NOMO-1 (cell line): ENCODE measurements at regions not wholly inside any gene's neighbourhood (a gene's known extent, or its start where the extent isn't known, plus 50 kb on each side); places are given as distances from the start of the nearest gene placed in this dataset.

Experiments used
- DNase-seq, 2 experiments: peaks; one replicate each; lab custom pipeline; 2025; ENCODE audit not compliant: unreplicated experiment in 2 of 2; lab: John Stamatoyannopoulos, UW

GRCh38 chrX:139293991-139294390, 236.5 kb upstream of the F9 start:
- peak in 1 of 2 experiments; percentile 20 for DNase-seq

GRCh38 chrX:139290310-139290709, 240.2 kb upstream of the F9 start:
- peak; percentile 22 to 86 for DNase-seq

GRCh38 chrX:139287155-139287924, 243.2 kb upstream of the F9 start:
- no peak for DNase-seq

GRCh38 chrX:139286342-139286741, 244.2 kb upstream of the F9 start:
- DNase-seq, result no peak

- no peak for DNase-seq
Measured at GRCh38 chrX:139267851-139268250, 262.7 kb upstream of the F9 start.

- DNase-seq, result no peak
Measured at GRCh38 chrX:139246295-139246694, 284.2 kb upstream of the F9 start.

DNA sequence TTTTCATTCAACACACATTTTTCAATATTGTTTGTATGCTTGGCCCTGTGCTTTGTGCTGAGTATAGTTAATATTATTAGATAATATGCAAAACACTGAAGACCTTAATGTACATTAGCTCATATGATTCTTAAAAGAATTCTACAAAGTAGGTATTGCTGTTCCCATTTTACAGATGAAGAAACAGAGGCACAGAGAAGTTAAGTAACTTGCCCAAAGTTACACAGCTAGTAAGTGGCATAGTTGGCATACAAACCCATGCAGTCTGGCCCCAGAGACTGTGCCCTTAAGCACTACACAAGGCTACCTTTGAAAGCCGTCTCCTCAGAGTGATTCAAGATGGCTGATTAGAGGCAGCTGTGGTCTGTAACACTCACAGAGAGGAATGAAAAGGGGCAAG, 293.4 kb upstream of the F9 start:
- DNase-seq, result no peak

GRCh38 chrX:139234898-139235297, 295.6 kb upstream of the F9 start:
- DNase-seq, result no peak

DNA sequence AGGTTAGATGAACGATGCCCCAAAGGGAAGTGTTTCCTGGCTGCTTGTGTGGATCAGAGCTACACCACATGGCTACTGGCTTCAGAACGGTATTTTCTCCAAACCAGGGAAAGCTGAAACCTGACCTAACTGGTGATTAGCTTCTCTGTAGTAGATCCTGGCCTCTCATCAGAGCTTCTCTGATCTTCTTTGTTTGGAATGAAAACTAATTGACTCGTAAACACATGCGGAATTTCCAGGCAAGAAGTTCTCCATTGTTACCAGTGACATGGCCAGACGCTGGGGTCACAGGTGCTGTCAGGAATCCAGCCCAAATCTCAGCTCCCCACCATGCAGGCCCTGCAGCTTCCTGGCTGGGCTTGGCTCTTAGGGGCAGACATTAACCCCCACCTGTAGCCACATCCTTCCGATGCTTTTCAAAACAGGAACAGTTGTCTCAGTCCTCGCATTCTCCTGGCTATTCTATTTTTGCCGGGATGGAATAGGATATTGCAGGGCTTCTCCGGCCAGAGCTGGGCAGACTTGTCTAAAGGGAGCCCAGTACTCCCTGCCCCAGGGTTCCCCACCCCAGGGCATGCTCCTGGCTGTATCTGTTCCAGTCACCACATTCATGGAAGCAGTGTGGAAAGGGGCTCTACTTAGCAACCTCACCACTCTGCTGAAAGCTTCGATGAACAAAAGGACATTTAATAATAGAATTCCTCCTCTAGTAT, 305.4 kb upstream of the F9 start:
- no peak for DNase-seq

DNA sequence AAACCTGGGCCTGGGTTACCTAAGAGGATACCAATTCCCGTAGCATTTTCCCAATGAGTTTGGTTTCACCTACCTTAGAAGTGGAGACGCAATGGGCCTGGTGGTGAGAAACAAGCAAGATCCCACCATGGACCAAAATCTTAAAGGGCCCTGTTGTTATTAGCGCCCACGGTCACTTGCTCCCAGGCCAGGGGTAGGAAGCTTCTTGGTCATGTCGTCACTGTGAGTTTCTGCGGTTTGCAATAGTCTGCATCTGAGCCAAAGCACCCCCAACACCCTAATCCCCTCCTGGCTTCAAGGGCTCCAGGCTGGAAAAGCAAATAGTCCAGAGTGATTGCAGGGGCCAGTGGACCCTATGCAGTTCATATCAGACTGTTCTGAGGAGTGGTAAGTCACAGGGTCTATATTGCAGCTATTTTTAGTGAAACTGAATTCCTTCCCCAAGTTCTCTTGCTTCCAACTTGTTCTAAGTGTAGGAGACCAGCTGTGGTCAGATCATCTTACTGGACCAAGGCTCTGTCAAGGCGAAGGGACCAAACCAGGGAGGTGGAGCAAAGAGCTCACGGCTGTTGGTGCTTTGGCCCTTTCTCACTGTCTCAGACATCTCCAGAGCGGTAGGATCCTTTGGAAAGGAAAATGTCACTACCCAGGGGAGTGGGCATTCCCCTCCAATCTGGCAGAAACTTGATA, 307.9 kb upstream of the F9 start:
- DNase-seq, result no peak

- DNase-seq, result peak in 1 of 2 experiments; percentile 11
Measured at GRCh38 chrX:139213241-139213709, 317.3 kb upstream of the F9 start.

GRCh38 chrX:139211568-139212182, 318.9 kb upstream of the F9 start:
- DNase-seq, result no peak

DNA sequence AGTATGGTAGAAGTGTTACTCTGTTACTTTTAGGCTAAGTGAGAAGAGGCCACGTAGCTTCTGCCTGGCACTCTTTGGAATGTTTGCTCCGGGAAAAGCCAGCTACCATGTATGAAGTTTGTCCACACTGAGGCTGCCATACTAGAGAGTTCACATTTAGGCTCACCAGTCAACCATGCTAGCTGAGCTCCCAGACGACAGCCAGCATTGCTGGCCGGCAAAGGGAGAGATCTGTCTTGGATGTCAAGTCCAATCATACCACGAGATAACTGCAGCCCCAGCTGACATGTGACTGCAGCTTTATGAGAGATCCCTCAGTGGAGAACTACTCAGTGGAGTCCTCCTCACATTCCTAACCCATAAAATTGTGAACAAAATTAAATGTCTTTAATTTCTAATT, 321.2 kb upstream of the F9 start:
- DNase-seq, result no peak

- no peak for DNase-seq
Measured at GRCh38 chrX:139207655-139208054, 322.9 kb upstream of the F9 start.

- DNase-seq, result no peak
Measured at GRCh38 chrX:139206914-139207313, 323.6 kb upstream of the F9 start.

DNA sequence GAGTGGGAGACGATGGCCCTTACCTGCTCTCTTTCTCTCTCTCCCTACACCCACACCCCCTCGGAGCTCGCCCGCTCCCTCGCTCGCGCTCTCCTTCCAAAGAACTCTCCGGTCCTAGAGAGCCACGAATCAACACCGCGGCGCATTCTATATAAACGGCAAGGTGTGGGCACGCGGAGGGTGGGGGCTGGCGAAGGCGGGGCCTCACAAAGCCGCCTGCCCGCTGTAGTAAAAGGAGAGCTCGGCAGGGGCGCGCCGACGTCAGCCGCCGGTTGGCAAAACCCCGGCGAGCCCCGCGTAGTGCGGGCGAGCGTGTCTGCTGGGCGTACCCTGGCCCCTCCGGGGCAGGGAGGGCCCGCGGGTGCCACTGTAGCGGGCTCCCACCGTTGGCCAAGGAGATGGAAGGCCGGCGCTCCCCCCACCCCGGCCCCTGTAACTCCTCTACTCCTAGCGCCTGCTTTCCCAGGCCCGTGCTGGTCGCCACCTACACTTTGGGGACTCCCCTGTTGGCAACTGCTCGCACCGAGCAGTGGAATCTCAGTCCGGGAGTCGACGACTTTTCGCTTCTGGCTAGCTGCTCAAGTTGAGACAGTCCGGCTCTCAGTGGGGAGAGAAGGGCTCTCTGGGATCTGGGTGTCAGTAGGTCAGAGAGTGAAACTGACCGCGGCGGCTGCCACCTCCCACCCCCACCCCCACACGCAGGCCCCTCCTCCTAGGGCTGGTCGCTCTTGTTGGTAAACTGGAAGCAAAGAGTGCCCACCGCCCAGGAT, 325.5 kb upstream of the F9 start:
- no peak for DNase-seq

GRCh38 chrX:139204571-139204897, 326.0 kb upstream of the F9 start:
- no peak for DNase-seq

DNA sequence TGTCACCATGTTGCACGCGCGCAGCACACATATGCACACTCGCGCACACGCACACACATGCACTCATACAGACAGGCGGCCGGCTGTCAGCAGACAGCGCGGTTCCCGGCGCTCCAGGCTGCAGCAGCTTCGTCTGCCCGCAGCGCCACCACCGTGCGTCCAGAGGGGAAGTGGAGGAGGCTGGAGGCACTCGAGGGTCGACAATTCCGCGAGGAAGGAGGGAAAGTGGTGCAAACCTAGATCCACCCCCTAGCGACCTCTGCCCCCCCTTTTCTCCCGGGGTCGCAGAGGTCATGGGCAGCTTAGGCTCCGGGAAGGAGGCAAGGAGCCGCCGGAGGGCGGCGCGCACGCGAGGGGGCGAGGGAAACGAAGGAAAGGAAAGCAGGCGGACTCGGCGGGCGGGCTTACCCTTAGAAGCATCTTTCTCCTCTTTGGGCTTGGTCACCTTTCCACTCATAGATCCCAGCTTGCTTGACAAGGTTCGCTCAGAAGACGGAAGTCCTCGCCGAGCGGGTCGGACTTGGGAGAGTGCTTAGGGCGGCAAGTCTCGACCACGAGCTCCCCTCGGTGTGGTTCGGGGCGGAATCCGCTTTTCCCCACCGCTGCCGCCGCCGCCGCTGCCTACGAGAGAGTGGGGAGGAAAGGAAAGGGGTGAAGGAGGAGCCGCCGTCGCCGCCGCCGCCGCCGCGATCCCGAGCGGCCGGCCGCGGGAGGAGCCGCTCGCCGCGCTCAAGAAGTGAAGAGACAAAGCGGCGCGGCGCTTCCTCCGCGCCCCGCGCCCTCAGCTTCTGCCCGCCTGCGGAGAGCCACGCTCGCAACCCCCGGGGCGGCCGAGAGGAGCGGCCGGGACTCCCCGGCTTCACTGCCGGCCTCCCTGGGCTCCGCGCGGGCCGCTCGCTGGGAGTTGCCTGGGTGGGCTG, 326.6 kb upstream of the F9 start:
- no peak for DNase-seq

- no peak for DNase-seq
Measured at GRCh38 chrX:139202742-139203420, 327.7 kb upstream of the F9 start.
